ENCODE measurements at regions not wholly inside any gene's neighbourhood (a gene's known extent, or its start where the extent isn't known, plus 50 kb on each side); places are given as distances from the start of the nearest gene placed in this dataset.

DNA sequence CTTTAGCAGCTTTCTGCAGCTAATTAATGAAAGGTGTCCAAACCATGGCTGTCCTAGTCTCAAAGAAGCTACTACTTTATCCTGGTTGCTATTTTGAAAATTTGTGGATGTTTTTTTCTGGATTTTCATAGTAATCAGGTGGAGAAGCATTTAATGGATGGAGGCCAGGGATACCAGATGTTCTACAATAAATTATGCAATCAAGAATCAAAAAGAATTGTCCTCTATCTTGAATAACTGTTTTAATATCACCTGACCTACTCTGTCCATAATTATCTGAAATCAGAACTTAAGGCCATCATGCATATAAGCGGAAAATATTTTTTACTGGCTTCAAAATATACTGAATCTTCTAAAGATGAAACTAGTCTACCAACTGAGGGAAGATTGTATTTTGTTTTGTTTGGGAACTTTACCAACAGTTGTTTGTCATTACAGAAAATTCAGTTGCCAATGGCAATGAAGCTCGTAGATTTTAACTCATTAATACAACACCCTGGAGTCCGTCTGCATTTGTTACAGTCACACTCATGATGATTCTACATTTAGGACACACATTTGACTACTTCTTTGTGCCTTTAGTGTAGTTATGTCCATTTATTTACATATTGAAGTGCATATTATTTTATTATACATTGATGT lies 762.3 kb upstream of the GRM7 start:
- no peak for DNase-seq (ENCODE audit: low read depth)

GRCh38 chr3:6099458-6100075 lies 761.3 kb upstream of the GRM7 start:
- no peak for DNase-seq (ENCODE audit: low read depth)

DNA sequence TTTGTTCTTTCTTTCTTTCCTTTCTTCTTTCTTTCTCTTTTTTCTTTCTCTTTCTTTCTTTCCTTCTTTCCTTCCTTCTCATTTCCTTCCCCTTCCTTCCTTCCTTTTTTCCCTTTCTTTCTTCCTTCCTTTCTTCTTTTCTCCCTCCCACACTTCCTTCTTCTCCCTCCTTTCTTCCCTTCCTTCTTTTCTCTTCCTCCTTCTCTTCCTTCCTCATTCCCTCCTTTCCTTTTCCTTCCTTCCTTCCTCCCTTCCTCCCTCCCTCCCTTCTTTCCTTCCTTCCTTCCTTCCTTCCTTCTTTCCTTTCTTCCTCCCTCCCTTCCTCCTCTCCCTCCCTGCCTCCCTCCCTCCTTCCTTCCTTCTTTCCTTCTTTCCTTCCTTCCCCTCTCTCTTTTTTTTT lies 755.7 kb upstream of the GRM7 start:
- no peak for DNase-seq (ENCODE audit: low read depth)

DNA sequence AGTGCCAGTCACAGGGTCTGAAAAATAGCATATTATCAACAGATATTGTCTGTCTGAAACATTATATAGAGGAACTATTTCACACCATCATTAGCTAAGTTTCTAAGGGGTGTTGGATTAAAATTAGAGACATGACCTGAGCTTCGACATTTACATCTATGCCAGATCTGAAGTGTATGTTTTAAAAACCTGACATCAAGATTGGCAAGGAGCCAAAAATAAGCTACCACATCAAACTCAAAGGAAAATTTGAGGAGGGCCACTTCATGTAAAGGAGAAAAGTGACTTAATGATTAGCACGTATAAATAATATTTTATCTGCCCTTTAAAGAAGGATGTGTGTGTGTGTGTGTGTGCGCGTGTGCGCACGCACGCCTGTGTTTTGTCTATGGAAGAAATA lies 752.0 kb upstream of the GRM7 start:
- DNase-seq (ENCODE audit: low read depth) = no peak

GRCh38 chr3:6110451-6110850 lies 750.5 kb upstream of the GRM7 start:
- DNase-seq (ENCODE audit: low read depth) = no peak

DNA sequence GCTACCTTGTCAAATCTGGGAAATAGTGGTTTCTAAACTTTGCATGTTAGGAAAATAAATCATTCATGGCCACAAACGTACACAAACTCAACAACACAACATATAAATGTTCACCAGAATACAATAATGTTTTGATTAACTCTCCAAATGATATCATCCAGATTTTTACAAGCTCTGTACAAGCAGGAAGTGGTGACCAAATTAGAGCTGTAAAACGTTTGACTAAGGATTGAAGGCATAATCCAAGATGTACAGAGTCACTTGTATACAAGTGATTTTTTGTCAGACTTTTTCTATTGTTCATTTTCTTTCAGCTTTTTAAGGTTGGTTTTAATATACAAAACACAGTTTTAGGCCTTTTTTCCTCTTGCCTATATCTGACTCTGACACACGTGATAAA lies 748.4 kb upstream of the GRM7 start:
- DNase-seq (ENCODE audit: low read depth) = no peak

- no peak for DNase-seq (ENCODE audit: low read depth)
These were observed 747.6 kb upstream of the GRM7 start for GRCh38 chr3:6113338-6113737.

DNA sequence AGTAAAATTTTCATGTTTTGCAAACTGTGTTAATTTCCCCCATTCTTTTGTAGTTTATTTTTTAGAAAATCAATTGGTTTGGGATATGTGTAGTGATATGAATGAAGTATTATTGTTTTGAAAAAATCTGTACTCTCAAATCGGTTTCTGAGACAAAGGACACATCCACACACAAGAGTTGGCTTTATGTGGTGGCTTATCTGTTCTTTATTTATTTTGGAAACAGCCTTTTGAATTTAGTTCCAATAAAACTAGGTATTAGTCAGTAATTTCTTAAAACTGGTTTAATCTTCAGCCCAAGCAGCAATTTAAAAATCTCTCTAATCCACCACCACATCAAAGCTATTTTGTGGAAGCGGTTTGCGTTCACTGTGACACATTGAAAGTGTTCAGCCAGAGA lies 741.5 kb upstream of the GRM7 start:
- no peak for DNase-seq (ENCODE audit: low read depth)

DNA sequence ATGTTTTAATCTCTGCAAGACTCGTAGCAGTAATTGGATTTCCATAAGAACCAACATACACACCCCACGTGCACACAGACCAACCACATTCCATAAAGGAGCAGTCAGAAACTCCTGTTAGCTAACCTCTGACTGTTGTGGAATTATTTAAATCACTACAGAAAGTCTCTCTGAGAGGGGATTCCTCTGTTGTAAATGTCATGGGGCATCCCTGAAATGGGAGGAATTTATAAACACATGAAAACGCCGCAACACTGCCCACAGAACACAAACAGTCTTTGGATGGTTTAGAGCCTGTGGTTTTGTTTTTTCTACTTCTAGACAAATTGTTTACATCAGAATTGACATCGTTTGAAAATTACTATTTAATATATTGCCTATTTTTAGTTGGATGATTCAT lies 740.1 kb upstream of the GRM7 start:
- DNase-seq (ENCODE audit: low read depth) = no peak

DNA sequence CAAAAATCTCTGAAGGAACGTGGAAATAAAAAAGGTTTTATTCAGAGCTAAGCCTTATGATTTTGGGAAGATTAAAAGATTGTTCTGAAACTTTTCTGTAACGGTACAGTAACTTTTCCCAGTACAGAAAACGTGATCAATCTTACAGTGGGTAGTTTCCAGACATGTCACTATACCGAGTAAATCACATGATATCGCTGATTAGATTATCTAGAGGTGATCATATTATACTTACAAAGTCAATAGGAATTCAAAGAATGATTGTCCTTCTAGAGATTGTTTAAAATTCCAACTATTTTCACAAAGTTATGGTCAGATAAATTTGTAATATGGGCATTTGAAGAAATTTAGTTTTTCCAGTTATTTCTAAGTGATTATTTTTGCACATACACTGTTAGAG lies 736.0 kb upstream of the GRM7 start:
- DNase-seq (ENCODE audit: low read depth) = no peak

GRCh38 chr3:6125520-6125919 lies 735.4 kb upstream of the GRM7 start:
- DNase-seq (ENCODE audit: low read depth) = no peak

DNA sequence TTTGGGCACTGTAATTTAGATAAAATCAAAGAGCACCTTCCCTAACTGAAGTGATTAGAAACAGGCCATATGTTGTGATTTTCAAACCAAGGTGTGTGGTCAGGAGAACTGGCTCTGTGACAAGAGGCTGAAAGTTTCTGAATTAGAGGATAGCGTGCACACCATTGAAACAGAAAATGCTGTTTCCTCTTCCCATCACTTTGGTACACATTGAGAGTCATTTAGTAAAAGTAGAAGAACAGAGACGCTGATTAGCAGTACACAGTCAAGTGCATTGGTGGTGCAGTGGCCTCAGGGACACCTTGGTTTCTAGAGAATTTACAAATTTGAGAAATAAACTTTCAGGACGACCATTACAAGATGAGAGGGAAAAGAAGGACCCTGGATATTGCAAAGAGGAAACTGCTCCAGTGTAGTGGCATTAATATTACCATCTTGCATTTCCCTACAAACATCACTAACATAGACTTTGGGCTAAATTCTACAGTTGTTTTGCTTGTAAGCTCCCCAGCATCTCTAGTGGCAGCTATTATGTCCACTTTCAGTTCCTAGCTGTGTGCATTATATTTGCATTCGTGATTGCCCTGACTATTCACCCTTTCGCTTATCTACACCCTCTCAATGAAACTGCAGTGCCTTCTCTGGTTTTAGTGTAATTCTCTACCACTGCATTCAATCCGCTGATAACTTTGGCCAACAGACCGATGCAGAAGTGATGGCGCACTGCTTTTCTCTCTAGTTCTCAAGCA lies 728.1 kb upstream of the GRM7 start:
- DNase-seq (ENCODE audit: low read depth) = no peak

DNA sequence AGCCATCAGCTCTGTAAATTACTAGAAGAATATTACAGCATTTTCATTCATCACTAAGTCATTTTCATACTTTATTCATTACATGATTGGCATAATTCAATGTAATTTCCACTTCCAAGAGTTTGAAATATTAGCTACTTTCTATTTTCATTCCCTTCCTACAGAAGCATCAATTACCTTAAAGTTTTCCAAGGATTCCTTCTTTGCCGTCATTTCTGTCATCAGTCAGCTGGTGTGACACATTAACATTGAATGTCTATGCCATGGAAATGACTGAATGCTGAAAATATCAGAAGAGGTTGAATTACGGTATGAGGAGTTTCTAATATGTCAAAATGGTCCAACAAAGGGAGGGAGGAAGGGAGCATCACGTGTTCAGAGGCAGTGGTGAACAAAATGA lies 718.2 kb upstream of the GRM7 start:
- no peak for DNase-seq (ENCODE audit: low read depth)

GRCh38 chr3:6147883-6148282 lies 713.0 kb upstream of the GRM7 start:
- DNase-seq (ENCODE audit: low read depth) = no peak

DNA sequence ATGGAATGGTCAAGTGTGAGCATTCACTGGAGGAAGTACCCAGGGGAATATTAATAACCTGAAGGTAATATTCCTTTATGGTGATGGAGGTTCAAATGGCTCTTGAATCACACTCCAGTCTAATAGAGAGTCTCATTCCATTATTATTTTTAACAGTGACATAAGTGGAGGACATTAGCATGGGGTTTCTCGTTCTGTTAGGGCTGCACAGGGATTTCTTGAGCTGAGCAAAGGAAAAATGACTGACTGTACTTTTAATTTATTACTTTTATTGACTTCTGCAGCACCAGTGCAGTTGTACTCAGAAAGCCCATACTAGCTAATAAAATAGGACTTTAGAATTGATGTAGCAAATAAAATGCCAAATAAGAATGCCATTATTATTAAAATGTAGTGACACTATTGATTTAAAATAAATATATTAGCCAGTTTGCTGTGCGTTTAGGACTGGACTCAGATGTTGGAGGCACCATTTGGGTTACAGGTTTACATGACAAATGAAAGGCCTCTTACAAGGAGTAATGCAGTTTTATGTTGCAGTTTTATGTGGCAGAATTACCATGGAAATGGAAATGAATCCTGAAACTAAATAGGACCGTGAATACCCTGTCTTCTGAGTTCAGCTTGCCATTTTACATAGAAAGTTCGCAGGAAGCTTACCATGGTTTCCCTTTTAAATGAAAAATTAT lies 705.1 kb upstream of the GRM7 start:
- no peak for DNase-seq (ENCODE audit: low read depth)

DNA sequence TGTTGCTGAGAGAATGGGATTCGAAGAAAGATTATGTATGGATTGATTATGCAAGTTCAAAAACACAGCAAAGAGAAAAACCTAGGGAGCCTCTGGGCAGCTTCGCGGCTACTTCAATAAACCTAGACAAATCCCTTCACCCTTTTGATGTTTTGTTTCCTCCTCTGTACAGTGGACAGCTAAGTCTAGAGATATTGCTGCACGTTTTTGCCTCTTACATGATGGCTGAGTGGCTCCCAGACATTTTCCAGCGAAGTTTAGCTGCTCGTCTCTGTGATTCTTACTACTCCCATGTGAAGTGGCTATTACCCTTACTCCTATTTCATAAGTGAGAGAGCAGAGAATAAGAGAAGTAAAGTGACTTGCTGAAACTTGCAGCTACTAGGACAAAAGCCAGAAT lies 695.0 kb upstream of the GRM7 start:
- no peak for DNase-seq (ENCODE audit: low read depth)

- no peak for DNase-seq (ENCODE audit: low read depth)
These were observed 692.7 kb upstream of the GRM7 start for GRCh38 chr3:6168256-6168655.

DNA sequence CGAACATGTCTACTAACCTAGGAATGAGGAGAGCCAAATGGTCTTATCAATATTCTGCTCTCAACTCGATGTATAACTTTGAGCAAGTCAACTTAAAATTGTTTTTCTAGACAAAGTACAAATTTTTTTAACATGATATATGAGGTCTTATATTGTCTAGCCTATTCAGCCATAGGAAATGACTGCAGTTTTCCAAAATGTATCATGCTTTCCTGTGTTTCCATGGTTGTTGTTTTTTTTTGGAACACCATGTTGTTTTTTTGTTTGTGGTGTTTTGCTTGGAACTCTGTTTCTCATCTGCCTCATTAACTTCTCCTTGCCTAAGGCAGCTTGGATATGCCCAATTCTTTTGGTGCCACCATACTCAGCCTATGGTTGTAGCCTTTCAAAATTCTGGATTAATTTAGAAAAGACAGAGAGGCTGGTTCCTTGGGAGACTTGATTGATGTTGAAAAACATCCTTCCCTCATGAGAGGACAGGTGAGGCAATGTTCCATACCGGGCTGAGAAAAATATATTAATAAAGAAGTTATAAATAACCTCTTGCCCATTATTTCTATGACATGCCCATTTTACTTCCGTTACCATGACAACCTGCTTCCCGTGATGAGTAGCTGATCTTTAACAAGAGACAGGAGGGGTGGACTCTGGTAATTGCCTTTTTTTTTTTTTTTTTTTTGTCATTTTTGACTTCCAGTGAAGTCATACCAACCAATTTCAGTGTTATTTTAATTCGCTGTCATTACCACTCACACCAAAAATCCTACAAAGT lies 687.9 kb upstream of the GRM7 start:
- DNase-seq (ENCODE audit: low read depth) = no peak

- DNase-seq (ENCODE audit: low read depth) = no peak
These were observed 683.5 kb upstream of the GRM7 start for GRCh38 chr3:6177417-6177816.

DNA sequence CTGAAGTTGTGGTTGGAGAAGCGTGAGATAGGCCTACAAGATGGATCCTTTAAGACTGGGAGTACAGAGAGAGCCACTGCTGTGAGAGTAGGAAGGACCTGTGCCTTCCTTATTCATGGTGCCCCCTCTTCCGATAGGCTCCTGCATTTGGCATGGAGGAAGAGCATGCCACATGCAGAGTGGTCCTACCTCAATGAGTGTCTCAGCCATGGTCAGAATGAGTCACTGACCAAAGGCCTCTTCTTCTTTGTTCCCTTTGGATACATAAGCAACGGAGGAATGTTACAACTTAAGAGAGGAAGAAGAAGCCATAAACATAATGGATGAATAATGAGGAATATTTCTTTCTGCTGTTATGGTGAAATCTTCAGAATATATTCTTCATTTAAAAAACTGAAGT lies 681.2 kb upstream of the GRM7 start:
- peak; percentile 1 for DNase-seq (ENCODE audit: low read depth)

- DNase-seq (ENCODE audit: low read depth) = no peak
These were observed 680.7 kb upstream of the GRM7 start for GRCh38 chr3:6180171-6180570.

GRCh38 chr3:6182476-6182875 lies 678.4 kb upstream of the GRM7 start:
- no peak for DNase-seq (ENCODE audit: low read depth)

Measured in amniotic epithelial cell (primary cell).